Renal cortex interstitium (tissue), 11 donors: ENCODE measurements at regions not wholly inside any gene's neighbourhood (a gene's known extent, or its start where the extent isn't known, plus 50 kb on each side); places are given as distances from the start of the nearest gene placed in this dataset.

Source experiments
- DNase-seq, 11 donors: peaks; one replicate each; pipeline ENCODE4 v3.0.0-alpha.2; 2013; ENCODE audit warnings: low read depth in 9 of 11, low spot score in 4 of 11; ENCODE audit errors: extremely low read depth in 1 of 11

DNA sequence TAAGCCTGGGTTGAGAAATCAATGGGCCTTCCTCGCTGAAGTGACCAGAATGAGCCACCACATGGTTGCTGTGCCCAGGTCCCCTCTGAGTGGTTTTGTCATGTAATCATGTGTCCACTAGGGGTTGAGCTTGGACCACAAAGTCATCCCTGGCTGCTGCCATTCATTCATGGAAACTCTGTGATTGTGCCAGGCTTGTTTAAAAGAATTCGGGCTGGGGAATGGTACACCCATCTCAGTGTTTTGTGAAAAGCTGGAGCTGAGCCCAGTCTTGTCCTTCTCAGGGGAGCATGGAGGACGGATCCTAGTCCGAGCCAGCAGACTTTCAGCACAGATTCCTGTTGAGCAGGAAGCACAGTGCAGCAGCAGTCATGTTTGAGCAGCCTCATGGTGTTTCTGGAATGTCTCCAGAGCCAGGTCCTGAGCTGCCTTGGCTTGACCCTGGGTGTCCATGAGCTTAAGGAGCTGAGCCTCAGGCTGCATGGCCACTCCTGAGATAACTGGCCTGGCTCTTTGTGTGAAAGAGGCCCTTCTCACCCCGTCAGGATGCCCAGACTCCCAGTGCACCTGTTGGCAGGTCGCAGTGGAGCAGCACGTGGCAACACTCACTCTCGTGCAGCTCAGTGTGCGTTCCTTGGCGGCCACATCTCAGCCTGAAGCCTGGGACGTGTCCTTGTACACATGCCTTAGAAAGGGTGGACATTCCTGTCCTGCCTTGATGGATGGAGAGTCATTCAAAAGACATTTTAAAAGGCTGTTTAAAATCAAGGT lies 260.3 kb upstream of the TPM1 start:
- peak in 7 of 11 donors; percentile 48 to 77 (median 63) for DNase-seq

- no peak for DNase-seq
Measured at GRCh38 chr15:62782896-62783295, 259.7 kb upstream of the TPM1 start.

GRCh38 chr15:62783303-62783957 lies 259.1 kb upstream of the TPM1 start:
- DNase-seq = no peak

- no peak for DNase-seq
Measured at GRCh38 chr15:62785881-62786828, 256.4 kb upstream of the TPM1 start.

DNA sequence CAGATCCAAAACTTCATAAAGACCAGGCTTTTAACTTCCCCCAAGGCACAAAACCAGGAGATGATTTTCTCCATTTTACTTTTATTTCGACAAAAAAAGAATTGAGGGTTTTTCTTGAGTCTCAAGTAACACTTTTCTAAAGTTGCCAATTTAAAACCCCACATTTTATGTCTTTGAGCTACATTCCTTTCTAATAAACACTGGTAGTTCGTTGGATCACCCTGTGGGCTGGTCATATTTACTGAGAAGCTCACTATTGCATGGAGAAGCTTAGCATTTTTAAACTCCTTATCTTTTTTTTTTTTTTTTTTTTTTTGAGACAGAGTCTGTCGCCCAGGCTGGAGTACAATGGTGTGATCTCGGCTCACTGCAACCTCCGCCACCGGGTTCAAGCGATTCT lies 255.1 kb upstream of the TPM1 start:
- no peak for DNase-seq

GRCh38 chr15:62788224-62788623 lies 254.3 kb upstream of the TPM1 start:
- DNase-seq = no peak

DNA sequence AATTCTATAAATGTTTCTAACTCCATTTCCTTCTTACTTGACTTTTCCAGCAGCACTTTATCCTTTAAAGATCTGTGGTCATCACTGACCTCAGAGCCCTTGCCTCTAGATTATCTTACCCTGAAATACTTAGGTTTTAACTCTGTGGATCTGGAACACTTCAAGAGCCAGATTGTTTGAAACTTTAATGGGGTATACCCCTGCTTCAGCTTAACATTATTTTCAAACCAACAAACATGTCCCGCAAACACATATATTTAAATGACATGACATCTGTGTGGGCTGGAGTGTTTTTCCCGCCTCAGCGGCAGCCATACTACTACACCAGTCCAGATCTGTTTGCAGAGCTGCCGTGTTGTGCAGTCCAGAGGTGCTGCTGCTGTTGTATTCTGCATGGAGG lies 252.0 kb upstream of the TPM1 start:
- no peak for DNase-seq

DNA sequence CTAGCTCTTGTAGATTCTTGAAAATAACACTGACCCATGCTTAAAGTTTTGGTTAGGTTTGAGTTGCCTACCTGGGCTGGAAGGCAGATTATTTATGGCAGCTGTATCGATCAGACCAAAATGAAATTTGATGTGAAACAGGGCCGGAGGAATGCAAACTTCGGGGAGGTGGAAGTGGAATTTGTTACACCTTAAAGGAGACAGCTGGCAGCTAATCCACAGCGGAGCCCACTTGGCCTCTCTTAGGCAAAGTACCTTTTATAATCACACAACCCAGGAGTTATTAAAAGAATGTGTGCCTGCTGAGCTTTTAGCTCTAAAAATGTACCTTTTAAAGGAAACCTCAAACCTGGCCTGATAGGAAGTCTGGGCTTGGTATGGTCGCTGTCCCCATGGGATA lies 250.9 kb upstream of the TPM1 start:
- no peak for DNase-seq

GRCh38 chr15:62792986-62793751 lies 249.4 kb upstream of the TPM1 start:
- DNase-seq = no peak

DNA sequence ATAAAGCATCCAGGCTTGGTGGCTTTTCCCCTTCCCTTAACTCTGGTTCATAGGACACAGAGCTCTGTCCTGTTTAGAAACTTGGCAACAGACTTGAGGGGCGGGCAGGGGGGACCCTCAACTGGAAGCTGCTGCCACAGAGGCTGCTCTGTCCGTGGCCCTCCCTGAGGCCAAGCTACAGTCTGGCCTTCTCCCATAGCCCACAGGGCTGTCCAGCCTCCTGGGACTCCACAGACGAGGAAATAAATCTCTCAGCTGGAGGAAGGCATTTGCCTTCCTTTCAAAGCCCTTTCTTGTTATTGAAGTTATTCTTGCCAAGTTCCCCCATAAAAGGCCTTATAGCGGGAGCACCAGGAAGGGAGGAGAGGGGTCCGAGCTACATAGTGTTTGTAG lies 248.8 kb upstream of the TPM1 start:
- DNase-seq = no peak

- no peak for DNase-seq
Measured at GRCh38 chr15:62795171-62795570, 247.4 kb upstream of the TPM1 start.

- DNase-seq = no peak
Measured at GRCh38 chr15:62795700-62796695, 246.5 kb upstream of the TPM1 start.

GRCh38 chr15:62797171-62797570 lies 245.4 kb upstream of the TPM1 start:
- DNase-seq = no peak

DNA sequence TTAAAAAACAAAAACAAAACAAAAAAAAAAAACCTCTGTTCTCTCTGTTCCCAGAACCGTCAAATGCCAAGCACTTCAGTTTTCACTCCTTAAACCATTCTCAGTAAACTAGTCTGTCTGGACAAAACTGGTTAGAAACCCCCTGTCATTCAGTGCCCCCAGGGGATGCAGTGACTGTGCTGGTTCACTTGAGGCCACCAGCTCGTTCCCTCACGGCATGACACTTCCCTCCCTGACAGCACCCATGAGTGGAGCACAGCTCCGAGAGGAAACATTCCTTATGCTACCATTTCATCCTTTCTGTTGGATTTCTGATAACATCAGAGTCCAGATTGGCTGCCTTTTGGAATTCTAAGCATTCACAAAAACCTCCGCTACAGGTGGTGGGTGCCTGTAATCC lies 244.0 kb upstream of the TPM1 start:
- no peak for DNase-seq

DNA sequence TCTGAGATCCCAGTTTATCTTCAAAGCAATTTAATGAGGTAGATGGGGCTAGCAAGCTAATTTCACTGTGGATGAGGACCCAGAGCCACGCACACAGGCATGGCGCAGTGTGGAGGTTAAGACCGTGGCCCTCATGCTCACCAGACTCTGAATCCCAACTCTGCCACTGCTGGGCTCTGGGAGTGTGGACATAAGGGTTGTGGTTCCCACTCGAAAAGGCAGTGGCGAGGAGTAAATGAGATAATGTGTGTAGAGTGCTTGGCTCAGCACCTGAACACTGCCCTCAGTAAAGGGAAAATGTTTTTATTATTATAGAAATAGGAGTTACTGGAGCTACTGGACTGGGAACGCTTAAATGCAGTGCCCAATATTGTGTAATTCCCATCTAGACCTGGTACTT lies 243.5 kb upstream of the TPM1 start:
- DNase-seq = no peak

DNA sequence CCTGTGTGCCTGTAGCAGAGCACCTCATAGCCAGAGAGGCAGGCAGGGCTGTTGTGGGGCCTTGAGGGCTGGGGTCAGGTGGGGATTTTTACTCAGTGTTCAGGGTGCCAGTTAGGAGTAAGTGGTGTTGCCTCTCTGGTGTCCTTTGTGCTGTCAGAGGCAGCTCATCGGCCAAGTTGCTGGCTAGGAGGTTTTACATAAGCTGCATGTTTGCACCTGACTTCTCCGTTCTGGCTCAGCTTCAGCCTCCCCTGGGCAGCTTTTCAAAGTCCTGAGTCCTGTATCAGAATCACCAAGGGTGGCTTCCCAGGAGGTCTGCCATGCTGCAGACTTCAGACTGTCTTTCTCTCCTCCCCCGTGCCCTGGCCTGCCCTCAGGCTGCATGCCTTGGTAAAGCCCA lies 242.6 kb upstream of the TPM1 start:
- DNase-seq = no peak

GRCh38 chr15:62802612-62803011 lies 239.9 kb upstream of the TPM1 start:
- DNase-seq = no peak

- no peak for DNase-seq
Measured at GRCh38 chr15:62803856-62804400, 238.6 kb upstream of the TPM1 start.
